Activated CD4-positive, alpha-beta T cell treated with anti-CD3 and anti-CD28 coated beads, Interleukin-2, amount 10 ng/mL, durations not matched to agents 7 days and 5 days (primary cell): ENCODE measurements at regions not wholly inside any gene's neighbourhood (a gene's known extent, or its start where the extent isn't known, plus 50 kb on each side); places are given as distances from the start of the nearest gene placed in this dataset.

ENCODE experiments used
- CTCF ChIA-PET: fragments of 350-600 bp; sonication (Branson Sonifier 250); formaldehyde crosslinking; loops from one replicate; lab custom pipeline; 2021; ENCODE audit warnings: antibody characterized with exemption; lab: Charles Lee
- POLR2A ChIA-PET: fragments of 350-600 bp; sonication (Branson Sonifier 250); formaldehyde crosslinking; loops from one replicate; lab custom pipeline; 2021; ENCODE audit warnings: antibody characterized with exemption; lab: Charles Lee
- DNase-seq: peaks from one replicate; pipeline ENCODE4 v3.0.0-alpha.2; 2020
- H3K27ac Mint-ChIP-seq: one replicate; pipeline ENCODE4 v1.8.0; 2021; ENCODE audit warnings: mild to moderate bottlenecking, moderate library complexity, mixed read lengths
- H3K27me3 Mint-ChIP-seq: one replicate; pipeline ENCODE4 v1.8.0; 2021; ENCODE audit warnings: mixed read lengths
- H3K36me3 Mint-ChIP-seq: one replicate; pipeline ENCODE4 v1.8.0; 2021; ENCODE audit warnings: low read depth, mixed read lengths
- H3K4me1 Mint-ChIP-seq: one replicate; pipeline ENCODE4 v1.8.0; 2021; ENCODE audit warnings: mixed read lengths
- H3K4me3 Mint-ChIP-seq: one replicate; pipeline ENCODE4 v1.8.0; 2021; ENCODE audit warnings: mild to moderate bottlenecking, moderate library complexity, mixed read lengths
- H3K9me3 Mint-ChIP-seq: one replicate; pipeline ENCODE4 v1.8.0; 2021; ENCODE audit warnings: mixed read lengths

DNA sequence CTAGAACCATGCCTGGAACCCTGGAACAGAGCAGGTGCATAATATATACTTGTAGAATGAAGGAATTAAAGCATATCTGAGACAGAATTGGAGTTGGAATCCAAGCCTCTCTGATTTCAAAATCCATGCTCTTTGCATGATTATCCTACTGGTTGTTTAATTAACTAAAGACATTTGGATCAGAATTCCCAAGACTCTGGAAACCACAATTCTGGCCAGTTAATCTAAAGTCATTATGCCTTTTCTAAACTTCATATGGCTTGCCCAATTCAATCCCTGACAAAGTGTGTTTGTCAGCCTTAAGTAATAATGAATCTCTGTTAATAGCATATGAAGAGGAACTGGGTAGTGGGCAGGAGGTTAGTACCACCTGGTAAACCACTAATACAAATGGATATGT is 422.6 kb downstream of the ATP23 start:
- H3K4me3 Mint-ChIP-seq = no peak overlapping the region
- POLR2A ChIA-PET = no interaction called here
- H3K27ac Mint-ChIP-seq = no peak overlapping the region
- CTCF ChIA-PET = no interaction called here
- H3K9me3 Mint-ChIP-seq = no peaks in the 10 kb centered on the region
- no peaks in the 10 kb centered on the region for H3K27me3 Mint-ChIP-seq
- no peaks in the 10 kb centered on the region for H3K36me3 Mint-ChIP-seq
- H3K4me1 Mint-ChIP-seq = no peaks in the 10 kb centered on the region
- DNase-seq = no peak

DNA sequence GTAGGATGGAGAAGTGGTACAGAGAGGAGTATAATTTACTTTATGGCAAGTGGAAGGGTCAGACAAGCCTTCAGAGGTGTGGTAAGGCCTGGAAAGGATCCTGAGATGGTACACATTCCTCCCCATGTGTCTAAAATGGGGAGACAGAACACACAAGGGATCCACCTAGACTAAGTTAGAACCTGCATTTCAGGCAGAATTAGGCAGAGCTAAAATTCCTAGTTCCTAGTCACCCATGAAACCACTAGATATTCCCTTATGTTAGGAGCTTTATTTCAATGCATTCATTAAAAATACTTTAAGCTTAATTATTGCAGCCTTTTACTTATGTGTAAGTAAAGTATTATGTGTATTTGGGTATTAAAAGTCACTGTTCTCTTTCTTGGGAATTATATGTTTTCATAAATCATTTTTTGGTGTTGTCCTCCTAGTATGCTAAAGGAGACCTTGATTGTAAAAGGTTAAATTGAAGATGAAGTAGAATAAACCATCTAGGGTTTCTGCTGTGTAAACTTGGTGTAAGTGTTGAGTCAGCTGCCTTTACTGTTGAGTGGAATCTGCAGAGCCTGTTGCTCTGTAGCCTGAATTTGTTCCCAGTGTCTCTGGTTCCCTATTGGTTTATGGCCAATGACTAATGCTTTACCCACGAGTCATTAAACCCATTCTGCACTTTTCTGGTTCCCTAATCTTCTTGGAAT is 423.2 kb downstream of the ATP23 start:
- Mint-ChIP-seq H3K36me3 (no peaks in the 10 kb centered on the region), H3K27me3 (no peaks in the 10 kb centered on the region), H3K4me1 (no peaks in the 10 kb centered on the region), H3K9me3 (no peaks in the 10 kb centered on the region), H3K4me3 (no peak overlapping the region), H3K27ac (no peak overlapping the region)
- CTCF ChIA-PET = no interaction called here
- DNase-seq = no peak
- POLR2A ChIA-PET = no interaction called here

DNA sequence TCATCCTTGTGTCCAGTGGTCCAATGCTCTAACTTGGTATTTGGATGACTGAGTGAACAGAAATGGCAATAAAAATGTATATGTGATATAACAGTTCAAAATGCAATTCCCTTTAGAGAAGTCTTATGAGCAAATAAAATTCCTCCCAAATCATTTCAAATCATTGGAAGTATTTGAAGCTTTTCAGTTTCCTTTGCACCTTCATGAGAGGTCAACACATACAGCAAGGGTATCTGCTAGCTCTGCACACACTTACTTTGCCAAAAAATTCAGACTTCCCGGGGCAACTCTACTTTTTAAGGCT is 423.7 kb downstream of the ATP23 start:
- DNase-seq = no peak
- Mint-ChIP-seq H3K9me3 (no peaks in the 10 kb centered on the region), H3K27ac (no peak overlapping the region), H3K27me3 (no peaks in the 10 kb centered on the region), H3K4me1 (no peaks in the 10 kb centered on the region), H3K36me3 (no peaks in the 10 kb centered on the region), H3K4me3 (no peak overlapping the region)
- CTCF ChIA-PET = no interaction called here
- POLR2A ChIA-PET = no interaction called here

DNA sequence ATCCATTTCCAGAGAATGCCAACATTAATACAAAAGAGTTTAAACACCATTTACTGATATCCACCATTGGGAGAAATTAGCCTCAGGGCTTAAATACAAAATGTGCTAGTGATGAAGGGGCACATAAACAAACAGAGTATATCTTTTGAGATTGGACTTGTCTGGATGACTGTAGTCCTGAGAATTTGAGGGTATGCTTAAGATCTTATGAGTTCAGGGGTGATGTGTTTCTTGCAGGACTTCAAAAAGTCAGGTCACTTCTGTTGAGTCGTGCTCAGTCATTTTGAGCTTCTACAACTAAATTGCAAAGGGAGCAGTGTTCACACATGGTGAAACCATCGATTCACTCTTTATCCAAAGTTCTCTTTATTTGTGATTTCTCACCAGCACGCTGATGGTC is 425.7 kb downstream of the ATP23 start:
- Mint-ChIP-seq H3K9me3 (no peaks in the 10 kb centered on the region), H3K27me3 (no peaks in the 10 kb centered on the region), H3K27ac (no peak overlapping the region), H3K4me1 (no peaks in the 10 kb centered on the region), H3K4me3 (no peak overlapping the region), H3K36me3 (no peaks in the 10 kb centered on the region)
- CTCF ChIA-PET = no interaction called here
- DNase-seq = no peak
- POLR2A ChIA-PET = no interaction called here

DNA sequence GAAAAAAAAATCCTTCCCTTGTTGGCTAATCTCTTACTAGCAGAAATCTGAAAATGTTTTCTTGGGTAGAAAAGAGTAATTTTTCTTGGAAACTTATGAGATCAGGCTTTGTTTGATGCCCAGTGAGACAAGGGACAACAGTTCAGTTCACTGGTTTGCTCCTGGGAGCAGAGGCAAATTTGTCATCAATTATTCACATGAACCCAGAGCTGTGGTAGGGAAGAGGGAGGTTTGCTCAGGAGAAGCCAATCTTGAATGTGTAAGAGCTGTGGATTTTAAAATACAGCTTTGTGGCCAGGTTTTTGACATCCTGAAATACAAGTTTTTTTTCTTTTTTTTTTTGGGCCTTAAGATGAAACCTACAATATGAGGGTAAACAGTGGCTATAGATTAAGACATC is 426.6 kb downstream of the ATP23 start:
- H3K9me3 Mint-ChIP-seq = no peaks in the 10 kb centered on the region
- ChIA-PET POLR2A (no interaction called here), CTCF (interaction anchor here (0.6 kb wide), 1 partner anchor 901 kb away, joined by 3 read pairs; no protein-coding TSS in a partner anchor)
- DNase-seq = no peak
- no peaks in the 10 kb centered on the region for H3K4me1 Mint-ChIP-seq
- no peaks in the 10 kb centered on the region for H3K36me3 Mint-ChIP-seq
- no peak overlapping the region for H3K4me3 Mint-ChIP-seq
- H3K27me3 Mint-ChIP-seq = no peaks in the 10 kb centered on the region
- no peak overlapping the region for H3K27ac Mint-ChIP-seq

DNA sequence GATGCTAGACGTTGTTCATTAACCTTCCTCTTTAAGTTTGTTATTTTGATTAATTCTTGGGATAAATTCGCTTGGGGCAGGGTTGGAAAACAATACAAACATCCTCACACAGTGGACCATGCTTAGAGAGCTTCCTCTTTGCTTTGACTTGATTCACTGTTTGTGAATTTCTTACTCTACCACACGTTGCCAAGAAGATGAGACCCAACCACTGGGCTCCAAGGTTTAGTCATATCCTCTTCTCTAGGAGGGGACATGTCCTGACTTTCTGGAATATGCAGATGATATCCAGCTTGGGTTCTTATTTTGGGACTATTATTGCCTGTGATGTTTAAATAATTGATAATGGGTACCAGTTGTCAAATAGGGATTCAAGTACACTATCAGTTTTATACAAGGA is 428.2 kb downstream of the ATP23 start:
- H3K9me3 Mint-ChIP-seq = no peaks in the 10 kb centered on the region
- no peak overlapping the region for H3K4me3 Mint-ChIP-seq
- H3K27me3 Mint-ChIP-seq = no peaks in the 10 kb centered on the region
- H3K4me1 Mint-ChIP-seq = no peaks in the 10 kb centered on the region
- no peak for DNase-seq
- no peaks in the 10 kb centered on the region for H3K36me3 Mint-ChIP-seq
- ChIA-PET POLR2A (no interaction called here), CTCF (no interaction called here)
- H3K27ac Mint-ChIP-seq = no peak overlapping the region

DNA sequence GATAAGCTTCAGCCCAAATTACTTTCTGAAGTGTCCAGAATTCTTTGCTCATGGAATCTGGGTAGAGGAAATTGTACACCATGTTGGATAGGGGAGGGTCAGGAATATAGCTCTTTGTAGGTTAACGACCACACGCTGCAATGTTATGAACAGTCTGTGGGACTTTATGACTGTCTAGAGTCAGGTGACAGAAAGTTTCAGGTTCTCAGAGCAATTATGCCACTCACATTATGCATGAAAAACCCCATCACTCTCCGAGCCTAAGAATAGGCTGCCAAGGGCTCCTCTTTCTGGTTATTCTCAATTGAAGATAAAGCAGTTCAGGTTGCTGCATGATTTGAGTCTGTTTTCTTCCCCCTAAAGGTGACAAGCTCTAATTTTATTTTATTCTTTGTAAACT is 430.9 kb downstream of the ATP23 start:
- CTCF ChIA-PET = interaction anchor here (1.1 to 1.5 kb wide), 2 partner anchors 9 to 19 kb away, joined by 3 read pairs; no protein-coding TSS in a partner anchor
- H3K27ac Mint-ChIP-seq = no peak overlapping the region
- no peaks in the 10 kb centered on the region for H3K9me3 Mint-ChIP-seq
- no peak for DNase-seq
- no peaks in the 10 kb centered on the region for H3K27me3 Mint-ChIP-seq
- POLR2A ChIA-PET = no interaction called here
- no peaks in the 10 kb centered on the region for H3K36me3 Mint-ChIP-seq
- H3K4me1 Mint-ChIP-seq = no peaks in the 10 kb centered on the region
- no peak overlapping the region for H3K4me3 Mint-ChIP-seq

DNA sequence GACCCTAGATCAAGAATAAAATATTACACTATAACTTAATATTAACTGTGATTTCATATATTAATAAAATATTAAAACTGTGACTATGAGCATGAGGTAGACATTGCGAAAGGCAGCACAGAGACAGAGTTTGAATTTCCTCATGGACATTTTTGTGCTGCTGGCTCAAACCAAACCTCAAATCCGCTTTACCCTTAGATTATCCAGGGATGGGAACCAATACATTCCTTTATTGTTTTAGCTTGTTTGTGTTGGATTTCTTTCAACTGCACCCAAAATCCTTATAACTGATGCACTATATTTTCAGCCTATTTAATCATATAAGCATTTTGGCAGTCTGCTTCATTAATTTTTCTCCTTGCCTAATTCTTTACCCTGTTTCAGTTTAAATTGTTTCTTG is 436.7 kb downstream of the ATP23 start:
- DNase-seq = no peak
- Mint-ChIP-seq H3K4me3 (no peak overlapping the region), H3K27me3 (peaks cover 4% of the 10 kb centered on the region), H3K27ac (no peak overlapping the region), H3K36me3 (no peaks in the 10 kb centered on the region), H3K9me3 (no peaks in the 10 kb centered on the region), H3K4me1 (no peaks in the 10 kb centered on the region)
- CTCF ChIA-PET = no interaction called here
- POLR2A ChIA-PET = no interaction called here

DNA sequence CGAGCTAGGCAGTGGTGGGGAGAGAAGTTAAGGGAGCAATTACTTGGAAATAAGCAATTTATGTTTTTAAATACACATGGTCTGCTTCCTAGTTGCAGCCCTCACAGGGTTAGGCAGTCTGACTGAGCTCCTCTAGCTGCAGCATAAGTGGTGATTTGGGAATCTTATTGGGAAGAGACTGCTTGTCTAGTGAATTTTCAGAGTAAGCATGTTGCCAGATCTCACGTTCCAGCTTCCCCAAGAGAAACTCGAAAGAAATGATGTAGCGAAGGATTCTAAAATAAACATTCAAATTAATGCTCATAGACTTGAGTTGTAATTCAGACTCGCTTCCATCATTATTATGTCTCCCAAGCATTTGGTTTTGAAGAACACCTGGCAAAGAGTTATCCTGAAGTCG is 440.2 kb downstream of the ATP23 start:
- DNase-seq = no peak
- Mint-ChIP-seq H3K9me3 (no peaks in the 10 kb centered on the region), H3K4me1 (no peaks in the 10 kb centered on the region), H3K27me3 (peaks cover 6% of the 10 kb centered on the region), H3K4me3 (no peak overlapping the region), H3K27ac (no peak overlapping the region), H3K36me3 (no peaks in the 10 kb centered on the region)
- ChIA-PET POLR2A (no interaction called here), CTCF (interaction anchor here (0.6 kb wide), 1 partner anchor 334 kb away, joined by 3 read pairs; no protein-coding TSS in a partner anchor)

DNA sequence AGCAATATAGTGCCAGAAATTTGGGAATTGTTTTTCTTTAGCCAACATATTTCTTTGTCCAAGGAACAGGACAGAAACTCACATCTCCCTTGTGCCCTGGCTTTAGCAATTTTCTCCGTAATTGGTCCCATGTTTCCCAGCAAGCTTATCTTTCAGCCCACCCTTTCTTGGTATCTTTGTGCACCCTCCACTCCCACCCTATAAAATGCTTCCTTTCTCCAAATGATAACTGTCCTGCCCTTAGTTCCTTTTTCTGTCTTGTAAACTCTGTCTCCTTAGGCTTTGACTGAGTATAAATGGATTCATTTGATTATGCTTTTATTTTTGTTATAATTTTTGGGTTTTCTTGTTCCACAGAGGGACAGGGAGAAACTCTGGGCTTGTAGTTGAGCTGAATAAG is 442.8 kb downstream of the ATP23 start:
- no peak overlapping the region for H3K4me3 Mint-ChIP-seq
- H3K27me3 Mint-ChIP-seq = peaks cover 6% of the 10 kb centered on the region
- ChIA-PET POLR2A (no interaction called here), CTCF (no interaction called here)
- H3K36me3 Mint-ChIP-seq = no peaks in the 10 kb centered on the region
- H3K9me3 Mint-ChIP-seq = no peaks in the 10 kb centered on the region
- DNase-seq = no peak
- H3K4me1 Mint-ChIP-seq = no peaks in the 10 kb centered on the region
- no peak overlapping the region for H3K27ac Mint-ChIP-seq

DNA sequence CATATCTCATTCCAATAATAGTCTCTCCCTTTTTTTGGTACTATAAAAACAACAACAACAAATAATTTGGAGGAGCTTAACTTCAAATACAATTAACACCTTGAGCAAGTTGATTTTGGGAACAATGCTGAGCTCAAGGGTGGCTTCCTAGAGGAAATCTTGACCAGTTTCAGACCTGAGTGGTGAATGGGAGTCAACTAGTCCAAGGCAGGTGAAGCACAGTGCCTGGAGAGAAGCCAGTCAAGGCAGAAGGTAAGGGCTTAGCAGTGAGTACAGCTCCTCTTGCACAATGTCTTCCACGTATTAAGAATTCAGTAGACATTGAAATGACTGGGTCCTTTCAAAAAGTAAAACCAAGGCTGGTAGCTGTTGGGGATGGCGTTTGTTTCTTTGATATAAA is 444.8 kb downstream of the ATP23 start:
- Mint-ChIP-seq H3K4me3 (no peak overlapping the region), H3K4me1 (no peaks in the 10 kb centered on the region), H3K36me3 (no peaks in the 10 kb centered on the region), H3K27ac (no peak overlapping the region), H3K27me3 (peaks cover 4% of the 10 kb centered on the region), H3K9me3 (no peaks in the 10 kb centered on the region)
- DNase-seq = no peak
- ChIA-PET CTCF (no interaction called here), POLR2A (no interaction called here)

DNA sequence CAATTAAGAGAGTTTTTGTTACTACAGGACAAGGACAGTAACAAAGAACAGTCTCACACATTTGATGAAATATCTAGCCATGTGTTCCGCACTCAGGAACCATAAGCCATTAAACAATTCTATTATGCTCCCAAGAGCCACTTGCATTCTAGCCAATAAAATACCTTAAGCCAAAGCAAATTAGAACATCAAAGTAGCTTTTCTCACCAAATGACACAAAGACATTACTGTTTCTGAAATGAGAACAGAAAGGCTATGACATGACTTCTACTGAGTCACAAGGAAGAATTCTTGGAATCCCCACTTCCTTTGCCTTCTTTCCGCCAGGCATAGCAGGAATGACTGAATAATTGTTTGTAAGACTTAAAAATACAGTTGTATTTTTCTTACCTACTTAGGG is 445.8 kb downstream of the ATP23 start:
- Mint-ChIP-seq H3K4me3 (no peak overlapping the region), H3K4me1 (no peaks in the 10 kb centered on the region), H3K27ac (no peak overlapping the region), H3K27me3 (peaks cover 4% of the 10 kb centered on the region), H3K36me3 (no peaks in the 10 kb centered on the region), H3K9me3 (no peaks in the 10 kb centered on the region)
- POLR2A ChIA-PET = no interaction called here
- CTCF ChIA-PET = no interaction called here
- DNase-seq = no peak

DNA sequence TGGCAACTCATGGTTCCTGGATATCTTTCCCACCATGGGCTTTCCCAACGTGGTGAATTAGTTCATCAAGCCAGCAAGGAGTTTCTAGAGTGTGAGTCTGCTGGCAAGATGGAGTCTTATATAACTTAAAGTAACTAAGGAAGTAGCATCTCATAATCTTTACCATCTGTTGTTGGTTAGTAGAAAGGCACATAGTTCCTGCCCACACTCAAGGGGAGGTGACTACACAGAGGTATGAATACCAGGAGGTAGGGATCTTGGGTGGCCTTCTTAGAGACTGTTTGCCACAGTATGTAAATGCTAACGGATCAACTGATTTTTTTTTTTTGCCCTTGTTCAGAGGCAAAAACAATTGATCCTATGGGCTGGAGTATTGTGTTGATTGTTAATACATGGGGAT is 446.9 kb downstream of the ATP23 start:
- no peak overlapping the region for H3K4me3 Mint-ChIP-seq
- DNase-seq = no peak
- H3K27ac Mint-ChIP-seq = no peak overlapping the region
- H3K27me3 Mint-ChIP-seq = peaks cover 3% of the 10 kb centered on the region
- no peaks in the 10 kb centered on the region for H3K36me3 Mint-ChIP-seq
- POLR2A ChIA-PET = no interaction called here
- H3K9me3 Mint-ChIP-seq = no peaks in the 10 kb centered on the region
- CTCF ChIA-PET = no interaction called here
- no peaks in the 10 kb centered on the region for H3K4me1 Mint-ChIP-seq

DNA sequence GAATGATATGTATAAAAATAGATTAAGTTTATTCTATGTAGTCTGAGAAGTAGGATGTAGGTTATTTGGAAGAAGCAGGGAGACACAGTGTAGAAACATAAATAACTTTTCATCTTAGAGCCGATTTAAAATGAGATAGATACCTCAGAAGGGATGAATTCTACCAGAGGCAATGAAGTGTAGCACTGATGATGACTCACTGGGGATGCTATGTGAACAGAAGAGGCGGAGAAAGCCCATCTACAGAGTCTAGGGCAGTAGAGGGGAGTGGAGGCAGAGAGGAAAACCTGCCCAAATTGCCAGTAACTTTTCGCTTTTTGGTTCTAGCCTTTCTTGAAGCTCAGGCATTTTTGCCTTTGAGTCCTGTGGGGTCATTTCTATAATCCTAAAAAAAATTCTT is 451.8 kb downstream of the ATP23 start:
- no peak for DNase-seq
- H3K4me3 Mint-ChIP-seq = no peak overlapping the region
- CTCF ChIA-PET = interaction anchor here (1.1 kb wide), 1 partner anchor 11 kb away, joined by 3 read pairs; no protein-coding TSS in a partner anchor
- no peaks in the 10 kb centered on the region for H3K4me1 Mint-ChIP-seq
- no peaks in the 10 kb centered on the region for H3K36me3 Mint-ChIP-seq
- H3K27me3 Mint-ChIP-seq = no peaks in the 10 kb centered on the region
- no peak overlapping the region for H3K27ac Mint-ChIP-seq
- POLR2A ChIA-PET = no interaction called here
- no peaks in the 10 kb centered on the region for H3K9me3 Mint-ChIP-seq
